GM12892 (cell line): ENCODE measurements at regions not wholly inside any gene's neighbourhood (a gene's known extent, or its start where the extent isn't known, plus 50 kb on each side); places are given as distances from the start of the nearest gene placed in this dataset.

Source experiments
- POLR2A ChIP-seq: IDR thresholded peaks from 2 replicates; pipeline ENCODE4 v1.6.1; 2011; ENCODE audit warnings: low read depth, low read length, control low read depth
- TAF1 ChIP-seq: IDR thresholded peaks from 2 replicates; pipeline ENCODE4 v1.6.1; 2011; ENCODE audit warnings: low read depth, mild to moderate bottlenecking, control low read depth, low read length, borderline replicate concordance

- TF ChIP-seq TAF1 (no peak), POLR2A (no peak)
These were observed 264.7 kb downstream of the MYCN start for GRCh38 chr2:16204886-16205620.
